Sigmoid colon (tissue), 6 donors: ENCODE measurements at regions not wholly inside any gene's neighbourhood (a gene's known extent, or its start where the extent isn't known, plus 50 kb on each side); places are given as distances from the start of the nearest gene placed in this dataset.

Source experiments
- DNase-seq: peaks from one replicate; pipeline ENCODE4 v3.0.0-alpha.2; 2019
- H3K27ac ChIP-seq, 4 donors: fragments of 200-600 bp; sonication (generic); one replicate each; pipeline ENCODE4 v1.5.1; 2016 to 2019; ENCODE audit warnings: mild to moderate bottlenecking in 1 of 4
- H3K27me3 ChIP-seq, 3 donors: fragments of 200-600 bp; sonication (generic); one replicate each; pipeline ENCODE4 v1.5.1; 2019; ENCODE audit warnings: mild to moderate bottlenecking in 1 of 3
- H3K36me3 ChIP-seq, 4 donors: fragments of 200-600 bp; sonication (generic); one replicate each; pipeline ENCODE4 v1.5.1; 2016 to 2019
- H3K4me1 ChIP-seq, 4 donors: fragments of 200-600 bp; sonication (generic); one replicate each; pipeline ENCODE4 v1.5.1; 2017 to 2019
- H3K4me3 ChIP-seq, 4 donors: fragments of 200-600 bp; sonication (generic); one replicate each; pipeline ENCODE4 v1.5.1; 2017 to 2019; ENCODE audit warnings: mild to moderate bottlenecking in 2 of 4, moderate library complexity in 1 of 4
- H3K9me3 ChIP-seq, 4 donors: fragments of 200-600 bp in 3 of 4; sonication (generic) in 3 of 4; one replicate each; pipeline versions ENCODE4 v1.5.1 to v1.6.1; 2013 to 2019
- CTCF ChIP-seq, 4 experiments: fragments of 450-650 bp in 3 of 4; fragments of 200-600 bp in 1 of 4; IDR thresholded peaks; one replicate each; pipeline ENCODE4 v1.5.1; 2016 to 2019; ENCODE audit warnings: antibody characterized with exemption in 4 of 4, mild to moderate bottlenecking in 3 of 4, moderate library complexity in 2 of 4
- EP300 ChIP-seq, 4 donors: sonication (generic); formaldehyde crosslinking; IDR thresholded peaks; one replicate each; pipeline ENCODE4 v1.6.1; 2017; ENCODE audit warnings: antibody characterized with exemption in 4 of 4
- POLR2A ChIP-seq, 2 donors: fragments of 450-650 bp; IDR thresholded peaks; one replicate each; pipeline ENCODE4 v1.6.1; 2016; ENCODE audit warnings: antibody characterized with exemption in 2 of 2, mild to moderate bottlenecking in 2 of 2, moderate library complexity in 2 of 2
- POLR2AphosphoS5 ChIP-seq, 4 donors: sonication (generic); formaldehyde crosslinking; IDR thresholded peaks; one replicate each; pipeline ENCODE4 v1.6.1; 2017; ENCODE audit warnings: antibody characterized with exemption in 4 of 4
- whole genome bisulfite sequencing, 2 donors: extraction: QIAGEN DNeasy Blood & Tissue Kit; methylation state at CpG; one replicate each; pipeline ENCODE4 v1.1.7; 2013; 5-methylcytosine and 5-hydroxymethylcytosine counted together
- intact Hi-C: fragments of 100-400 bp; cut with DNase I; formaldehyde crosslinking; loops from one replicate; pipeline ENCODE4 v1.15.1; 2023
- donor health status: healthy with polysubstance abuse.
- donor health status: healthy.

DNA sequence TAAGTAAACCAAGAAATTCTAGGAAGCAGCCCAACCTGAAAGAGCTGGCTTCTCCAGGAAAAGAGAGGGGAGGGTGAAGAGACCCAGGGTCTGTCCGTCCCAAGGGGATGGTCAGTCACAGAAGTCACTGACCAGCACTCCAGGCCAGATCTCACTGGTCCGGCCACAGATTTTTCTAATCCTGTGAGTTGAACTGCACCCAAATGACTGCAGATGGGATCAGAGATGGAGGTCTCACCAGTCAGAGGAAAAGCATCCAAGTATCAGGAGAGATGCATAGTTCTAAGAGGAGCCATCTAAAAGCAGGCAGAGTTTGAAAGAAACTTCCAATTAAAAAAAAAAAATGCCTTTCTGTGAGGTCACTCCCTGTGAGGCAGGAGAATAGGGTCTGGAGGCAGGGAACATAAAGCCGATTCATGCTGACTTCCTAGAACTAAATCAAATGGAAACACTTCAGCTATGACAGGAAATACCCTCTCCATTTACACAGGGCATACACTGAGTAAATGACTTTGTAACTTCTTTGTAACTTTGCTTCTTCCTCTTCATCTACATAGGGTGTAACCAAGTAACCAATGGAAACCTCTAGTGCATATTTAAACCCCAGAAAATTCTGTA is 144.5 kb downstream of the CCDC34 start:
- peaks cover 0 to 42% (median 37%) of the 10 kb centered on the region in 4 donors for H3K4me1 ChIP-seq
- H3K27ac ChIP-seq: no peak overlapping the region
- intact Hi-C loops: no loop called here
- no peaks in the 10 kb centered on the region for H3K36me3 ChIP-seq
- 58 to 59% methylated on average over 3 of the region's 3 CpGs for WGBS, 2 donors
- DNase-seq: no peak
- no peaks in the 10 kb centered on the region for H3K9me3 ChIP-seq
- H3K27me3 ChIP-seq: no peaks in the 10 kb centered on the region
- H3K4me3 ChIP-seq: no peak overlapping the region
- no peak for TF ChIP-seq CTCF (IDR thresholded peaks at IDR 0.05)

DNA sequence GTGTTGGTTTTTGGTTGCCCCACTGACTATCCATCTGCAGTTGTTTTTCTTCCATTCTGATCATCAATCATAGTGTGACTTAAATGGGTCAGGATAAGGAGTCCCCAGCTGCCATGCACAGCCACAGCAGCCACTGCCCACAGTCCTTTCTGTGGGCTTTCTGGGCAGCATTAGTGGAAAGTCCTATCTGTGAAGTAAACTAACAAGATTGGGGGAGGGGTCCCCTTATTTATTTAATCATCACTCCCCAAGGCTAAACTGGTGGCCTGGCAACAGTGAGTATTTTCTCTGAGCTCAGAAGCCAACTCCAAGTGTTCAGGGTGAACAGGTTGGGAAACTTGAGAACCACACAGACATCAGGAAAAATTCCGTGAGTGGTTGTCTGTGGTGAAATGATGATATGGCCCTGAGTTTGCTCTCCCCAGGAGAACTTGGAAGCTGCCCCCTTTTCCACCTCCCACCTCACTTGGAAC is 145.0 kb downstream of the CCDC34 start:
- TF ChIP-seq CTCF (IDR thresholded peaks at IDR 0.05) (no peak), EP300 (IDR thresholded peaks at IDR 0.05) (no peak), POLR2A (IDR thresholded peaks at IDR 0.05) (no peak), POLR2AphosphoS5 (IDR thresholded peaks at IDR 0.05) (no peak)
- Histone ChIP-seq H3K4me1 (peaks cover 0 to 48% (median 42%) of the 10 kb centered on the region in 4 donors), H3K36me3 (no peaks in the 10 kb centered on the region), H3K9me3 (no peaks in the 10 kb centered on the region), H3K4me3 (no peak overlapping the region), H3K27me3 (no peaks in the 10 kb centered on the region), H3K27ac (no peak overlapping the region)
- 84 to 88% methylated on average over 1 of the region's 1 CpG for WGBS, 2 donors
- intact Hi-C loops: no loop called here
- no peak for DNase-seq

DNA sequence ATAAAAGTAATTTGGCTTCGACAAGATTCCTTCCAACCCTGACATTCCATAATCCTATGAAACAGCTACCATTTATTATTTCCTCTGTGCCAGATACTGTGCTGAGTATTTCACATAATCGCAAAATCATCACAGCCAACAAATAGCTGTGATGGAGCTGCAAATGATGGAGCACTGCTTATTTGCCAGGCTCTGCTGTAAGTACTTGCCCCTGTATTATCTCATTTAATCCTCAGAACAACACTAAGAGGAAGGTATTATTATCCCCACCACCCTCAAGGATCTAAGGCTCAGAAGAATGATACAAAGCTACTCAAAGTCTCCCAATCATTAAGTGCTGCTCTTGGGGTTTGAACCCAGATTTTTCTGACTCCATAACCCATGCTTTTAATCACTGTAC is 145.5 kb downstream of the CCDC34 start:
- WGBS, 2 donors: 90 to 95% methylated on average over 2 of the region's 2 CpGs
- intact Hi-C loops: no loop called here
- no peak for TF ChIP-seq CTCF (IDR thresholded peaks at IDR 0.05)
- no peak for TF ChIP-seq EP300 (IDR thresholded peaks at IDR 0.05)
- TF ChIP-seq POLR2AphosphoS5 (IDR thresholded peaks at IDR 0.05): no peak
- no peak for TF ChIP-seq POLR2A (IDR thresholded peaks at IDR 0.05)
- no peaks in the 10 kb centered on the region for H3K9me3 ChIP-seq
- no peaks in the 10 kb centered on the region for H3K27me3 ChIP-seq
- no peak for DNase-seq
- H3K36me3 ChIP-seq: no peaks in the 10 kb centered on the region
- H3K4me1 ChIP-seq: peaks cover 0 to 50% (median 43%) of the 10 kb centered on the region in 4 donors
- H3K4me3 ChIP-seq: no peak overlapping the region
- H3K27ac ChIP-seq: peak overlapping the region in 1 of 4 donors; percentile 62

- no peaks in the 10 kb centered on the region for H3K36me3 ChIP-seq
- no peaks in the 10 kb centered on the region for H3K9me3 ChIP-seq
- intact Hi-C loops: no loop called here
- no peaks in the 10 kb centered on the region for H3K27me3 ChIP-seq
- DNase-seq: peak; percentile 86
- TF ChIP-seq EP300 (IDR thresholded peaks at IDR 0.05): no peak
- TF ChIP-seq POLR2AphosphoS5 (IDR thresholded peaks at IDR 0.05): peak in 2 of 4 donors; percentile 36 to 43
- no peak for TF ChIP-seq POLR2A (IDR thresholded peaks at IDR 0.05)
- no peak for TF ChIP-seq CTCF (IDR thresholded peaks at IDR 0.05)
- H3K27ac ChIP-seq: peak overlapping the region in 3 of 4 donors; percentile 30 to 62 (median 53)
- H3K4me1 ChIP-seq: peaks cover 0 to 50% (median 43%) of the 10 kb centered on the region in 4 donors
- WGBS, 2 donors: 39 to 40% methylated on average over 5 of the region's 5 CpGs
- no peak overlapping the region for H3K4me3 ChIP-seq
Measured at GRCh38 chr11:27216270-27217149, 146.5 kb downstream of the CCDC34 start.
